CD14-positive monocyte (primary cell): ENCODE measurements at regions not wholly inside any gene's neighbourhood (a gene's known extent, or its start where the extent isn't known, plus 50 kb on each side); places are given as distances from the start of the nearest gene placed in this dataset.

Experiments used
- DNase-seq, 3 donors: peaks; one replicate each; pipeline ENCODE4 v3.0.0-alpha.2; 2011 to 2022
- H2AFZ ChIP-seq: 2 replicates; pipeline ENCODE4 v1.6.0; 2012; ENCODE audit warnings: mild to moderate bottlenecking, low read depth, low read length, inconsistent platforms; ENCODE audit not compliant: insufficient read depth, poor library complexity, severe bottlenecking
- H3K27ac ChIP-seq, 2 donors: 1 replicate in 1 of 2; 2 replicates in 1 of 2; pipeline ENCODE4 v1.5.1; 2012 to 2013; ENCODE audit warnings: low read length in 2 of 2, control low read depth in 1 of 2, inconsistent platforms in 1 of 2, low read depth in 1 of 2, mild to moderate bottlenecking in 1 of 2
- H3K27me3 ChIP-seq, 2 donors: one replicate each; pipeline versions ENCODE4 v1.6.0 to v1.6.1; 2011 to 2013; ENCODE audit warnings: low read length in 2 of 2; ENCODE audit not compliant: control insufficient read depth in 2 of 2, insufficient read depth in 2 of 2
- H3K36me3 ChIP-seq, 2 donors: replicated peaks in 1 of 2; 1 replicate in 1 of 2; 2 replicates in 1 of 2; pipeline versions ENCODE4 v1.5.1 to v1.6.1; 2012 to 2013; ENCODE audit warnings: low read length in 2 of 2, control low read depth in 1 of 2, inconsistent platforms in 1 of 2, mild to moderate bottlenecking in 1 of 2; ENCODE audit not compliant: insufficient read depth in 2 of 2, control insufficient read depth in 1 of 2
- H3K4me1 ChIP-seq, 2 donors: 1 replicate in 1 of 2; 2 replicates in 1 of 2; pipeline versions ENCODE4 v1.5.1 to v1.6.1; 2012 to 2013; ENCODE audit warnings: low read length in 2 of 2, control low read depth in 1 of 2, inconsistent platforms in 1 of 2, mild to moderate bottlenecking in 1 of 2, moderate library complexity in 1 of 2; ENCODE audit not compliant: insufficient read depth in 2 of 2, control insufficient read depth in 1 of 2
- H3K4me2 ChIP-seq: replicated peaks from 2 replicates; pipeline ENCODE3; 2012; ENCODE audit warnings: low read length, moderate library complexity, mild to moderate bottlenecking; ENCODE audit not compliant: poor library complexity, severe bottlenecking; ENCODE audit errors: extremely low read depth
- H3K4me3 ChIP-seq, 3 experiments: fragments of 200-600 bp in 1 of 3; sonication (generic) in 1 of 3; replicated peaks in 1 of 3; 1 replicate in 2 of 3; 2 replicates in 1 of 3; pipeline ENCODE4 v1.5.1; 2011 to 2013; ENCODE audit warnings: low read length in 3 of 3, mild to moderate bottlenecking in 3 of 3, control low read depth in 2 of 3, low read depth in 2 of 3, inconsistent platforms in 1 of 3, moderate library complexity in 1 of 3
- H3K79me2 ChIP-seq: 2 replicates; pipeline ENCODE4 v1.6.0; 2012; ENCODE audit warnings: mild to moderate bottlenecking, control low read depth, inconsistent platforms, low read length, moderate library complexity; ENCODE audit not compliant: insufficient read depth
- H3K9ac ChIP-seq: 2 replicates; pipeline ENCODE4 v1.6.0; 2017; ENCODE audit warnings: low read length, mild to moderate bottlenecking; ENCODE audit not compliant: insufficient read depth, poor library complexity, severe bottlenecking
- H3K9me3 ChIP-seq, 2 donors: replicated peaks in 1 of 2; 1 replicate in 1 of 2; 2 replicates in 1 of 2; pipeline versions ENCODE4 v1.5.1 to v1.6.1; 2012 to 2013; ENCODE audit warnings: low read length in 2 of 2, control low read depth in 1 of 2; ENCODE audit not compliant: control insufficient read depth in 1 of 2, insufficient read depth in 1 of 2
- H4K20me1 ChIP-seq: 2 replicates; pipeline ENCODE4 v1.6.0; 2012; ENCODE audit warnings: mild to moderate bottlenecking, low read length, control low read depth, moderate library complexity; ENCODE audit not compliant: insufficient read depth
- H3K27ac Mint-ChIP-seq, 7 donors: one replicate each; pipeline ENCODE4 v1.8.0; 2020; ENCODE audit warnings: mild to moderate bottlenecking in 7 of 7, mixed read lengths in 7 of 7, moderate library complexity in 6 of 7, inconsistent platforms in 2 of 7
- H3K27me3 Mint-ChIP-seq, 3 donors: one replicate each; pipeline ENCODE4 v1.8.0; 2021 to 2022; ENCODE audit warnings: low read depth in 3 of 3, mild to moderate bottlenecking in 3 of 3, mixed read lengths in 3 of 3, moderate library complexity in 3 of 3, inconsistent platforms in 1 of 3
- H3K36me3 Mint-ChIP-seq, 2 donors: one replicate each; pipeline ENCODE4 v1.8.0; 2020; ENCODE audit warnings: mixed read lengths in 2 of 2, inconsistent platforms in 1 of 2, mild to moderate bottlenecking in 1 of 2
- H3K4me1 Mint-ChIP-seq: one replicate; pipeline ENCODE4 v1.8.0; 2020; ENCODE audit warnings: mild to moderate bottlenecking, mixed read lengths
- H3K4me3 Mint-ChIP-seq, 2 donors: one replicate each; pipeline ENCODE4 v1.8.0; 2020; ENCODE audit warnings: mild to moderate bottlenecking in 2 of 2, mixed read lengths in 2 of 2, moderate library complexity in 1 of 2
- H3K9me3 Mint-ChIP-seq, 7 donors: one replicate each; pipeline ENCODE4 v1.8.0; 2020 to 2022; ENCODE audit warnings: mixed read lengths in 7 of 7, mild to moderate bottlenecking in 6 of 7, moderate library complexity in 6 of 7, inconsistent platforms in 2 of 7
- WGBS: methylation state at CpG from one replicate; pipeline ENCODE4 v1.1.5; 2013; ENCODE audit warnings: missing lambda C conversion rate; ENCODE audit not compliant: insufficient coverage; 5-methylcytosine and 5-hydroxymethylcytosine counted together
- intact Hi-C, 2 donors: fragments of 100-400 bp; cut with micrococcal nuclease; formaldehyde crosslinking; loops; one replicate each; pipeline versions ENCODE4 v1.15.0 to v1.15.1; 2023
- TF ChIP-seq, protein P1 (sequence below): fragments of 200-600 bp; IDR thresholded peaks from one replicate; pipeline ENCODE4 v1.8.0; 2022; ENCODE audit warnings: antibody characterized with exemption, mild to moderate bottlenecking

DNA sequence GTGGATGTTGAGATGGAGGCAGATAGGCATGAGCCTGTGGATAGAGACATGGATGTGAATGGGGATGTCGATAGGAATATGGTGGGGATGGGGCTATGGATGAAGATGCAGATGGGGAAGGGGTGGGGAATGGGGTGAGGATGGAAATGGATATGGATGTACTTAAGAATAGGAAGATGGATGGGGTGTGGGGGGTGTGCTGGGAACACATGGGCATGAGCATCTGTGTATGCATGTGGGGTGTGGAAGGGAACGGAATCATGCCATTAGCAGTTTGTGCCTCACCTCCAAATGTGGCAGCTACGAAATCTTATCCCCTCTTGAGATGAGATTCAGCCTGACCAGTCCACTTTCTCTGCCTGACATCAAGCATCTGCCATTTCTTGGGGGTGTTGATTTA lies 359.5 kb upstream of the MGMT start:
- Mint-ChIP-seq H3K36me3 (no peaks in the 10 kb centered on the region), H3K4me1 (no peaks in the 10 kb centered on the region), H3K4me3 (no peak overlapping the region), H3K27ac (no peak overlapping the region), H3K9me3 (no peaks in the 10 kb centered on the region), H3K27me3 (peaks cover 0 to 10% (median 3%) of the 10 kb centered on the region in 3 donors)
- Histone ChIP-seq H3K27ac (no peak overlapping the region), H3K4me2 (no peak overlapping the region), H3K9ac (no peak overlapping the region), H3K36me3 (no peaks in the 10 kb centered on the region), H3K27me3 (no peaks in the 10 kb centered on the region), H4K20me1 (no peaks in the 10 kb centered on the region), H3K4me1 (no peaks in the 10 kb centered on the region), H2AFZ (no peak overlapping the region), H3K79me2 (no peaks in the 10 kb centered on the region), H3K9me3 (no peaks in the 10 kb centered on the region), H3K4me3 (no peak overlapping the region)
- intact Hi-C loops: no loop called here
- DNase-seq: no peak
- TF ChIP-seq, protein P1, sequence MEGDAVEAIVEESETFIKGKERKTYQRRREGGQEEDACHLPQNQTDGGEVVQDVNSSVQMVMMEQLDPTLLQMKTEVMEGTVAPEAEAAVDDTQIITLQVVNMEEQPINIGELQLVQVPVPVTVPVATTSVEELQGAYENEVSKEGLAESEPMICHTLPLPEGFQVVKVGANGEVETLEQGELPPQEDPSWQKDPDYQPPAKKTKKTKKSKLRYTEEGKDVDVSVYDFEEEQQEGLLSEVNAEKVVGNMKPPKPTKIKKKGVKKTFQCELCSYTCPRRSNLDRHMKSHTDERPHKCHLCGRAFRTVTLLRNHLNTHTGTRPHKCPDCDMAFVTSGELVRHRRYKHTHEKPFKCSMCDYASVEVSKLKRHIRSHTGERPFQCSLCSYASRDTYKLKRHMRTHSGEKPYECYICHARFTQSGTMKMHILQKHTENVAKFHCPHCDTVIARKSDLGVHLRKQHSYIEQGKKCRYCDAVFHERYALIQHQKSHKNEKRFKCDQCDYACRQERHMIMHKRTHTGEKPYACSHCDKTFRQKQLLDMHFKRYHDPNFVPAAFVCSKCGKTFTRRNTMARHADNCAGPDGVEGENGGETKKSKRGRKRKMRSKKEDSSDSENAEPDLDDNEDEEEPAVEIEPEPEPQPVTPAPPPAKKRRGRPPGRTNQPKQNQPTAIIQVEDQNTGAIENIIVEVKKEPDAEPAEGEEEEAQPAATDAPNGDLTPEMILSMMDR: no peak
- WGBS: 92% methylated on average over 1 of the region's 3 CpGs

- Histone ChIP-seq H3K79me2 (no peaks in the 10 kb centered on the region), H3K9me3 (no peaks in the 10 kb centered on the region), H3K27ac (no peak overlapping the region), H3K27me3 (no peaks in the 10 kb centered on the region), H2AFZ (no peak overlapping the region), H3K9ac (no peak overlapping the region), H3K4me3 (no peak overlapping the region), H4K20me1 (no peaks in the 10 kb centered on the region), H3K4me1 (no peaks in the 10 kb centered on the region), H3K36me3 (no peaks in the 10 kb centered on the region), H3K4me2 (no peak overlapping the region)
- no peak overlapping the region for H3K27ac Mint-ChIP-seq
- TF ChIP-seq, protein P1: no peak
- no peak overlapping the region for H3K4me3 Mint-ChIP-seq
- 100% methylated on average over 4 of the region's 6 CpGs for WGBS
- H3K9me3 Mint-ChIP-seq: no peaks in the 10 kb centered on the region
- DNase-seq: no peak
- no peaks in the 10 kb centered on the region for H3K4me1 Mint-ChIP-seq
- no peaks in the 10 kb centered on the region for H3K36me3 Mint-ChIP-seq
- peaks cover 0 to 7% (median 3%) of the 10 kb centered on the region in 3 donors for H3K27me3 Mint-ChIP-seq
- intact Hi-C loops: no loop called here
Measured at GRCh38 chr10:129108378-129108777, 358.7 kb upstream of the MGMT start.
